Calu3 (cell line): ENCODE measurements at regions not wholly inside any gene's neighbourhood (a gene's known extent, or its start where the extent isn't known, plus 50 kb on each side); places are given as distances from the start of the nearest gene placed in this dataset.
"Not testable (repeated sequence)": the region's sequence is repeated elsewhere in the genome, so short reads cannot be mapped to it uniquely, and the experiment has no call there.

Source experiments
- BruUV-seq: library from RNA; stranded (reverse); fragments of 400-500 nt; replicated peaks from 2 replicates; lab custom pipeline; 2021; lab: Mats Ljungman, UMichigan
- CTCF ChIA-PET: fragments of 300-600 bp; sonication (Branson Sonifier 250); formaldehyde crosslinking; loops from one replicate; lab custom pipeline; 2022; ENCODE audit warnings: antibody characterized with exemption; lab: Charles Lee
- DNase-seq: peaks from one replicate; pipeline ENCODE4 v3.0.0; 2022
- H3K27ac Mint-ChIP-seq: one replicate; pipeline ENCODE4 v1.8.0; 2022; ENCODE audit warnings: mixed read lengths; ENCODE audit not compliant: unreplicated experiment
- H3K27me3 Mint-ChIP-seq: one replicate; pipeline ENCODE4 v1.8.0; 2022; ENCODE audit warnings: mixed read lengths; ENCODE audit not compliant: unreplicated experiment
- H3K36me3 Mint-ChIP-seq: one replicate; pipeline ENCODE4 v1.8.0; 2022; ENCODE audit warnings: mild to moderate bottlenecking, moderate library complexity, mixed read lengths; ENCODE audit not compliant: insufficient read depth, unreplicated experiment
- H3K4me1 Mint-ChIP-seq: one replicate; pipeline ENCODE4 v1.8.0; 2022; ENCODE audit warnings: mild to moderate bottlenecking, low read depth, mixed read lengths; ENCODE audit not compliant: unreplicated experiment
- H3K4me3 Mint-ChIP-seq: one replicate; pipeline ENCODE4 v1.8.0; 2022; ENCODE audit warnings: mild to moderate bottlenecking, low read depth, moderate library complexity, mixed read lengths; ENCODE audit not compliant: unreplicated experiment
- H3K9me3 Mint-ChIP-seq: one replicate; pipeline ENCODE4 v1.8.0; 2022; ENCODE audit warnings: low read depth, mixed read lengths; ENCODE audit not compliant: unreplicated experiment
- intact Hi-C: fragments of 100-400 bp; cut with micrococcal nuclease; formaldehyde crosslinking; loops from one replicate; pipeline ENCODE4 v1.10.0; 2022; ENCODE audit not compliant: unreplicated experiment
- TF ChIP-seq, protein P1 (sequence below): fragments of 200-600 bp; IDR thresholded peaks from one replicate; pipeline ENCODE4 v1.8.0; 2022; ENCODE audit warnings: antibody characterized with exemption; ENCODE audit not compliant: unreplicated experiment

- no peak overlapping the region for H3K27ac Mint-ChIP-seq
- H3K36me3 Mint-ChIP-seq = no peaks in the 10 kb centered on the region
- CTCF ChIA-PET = no interaction called here
- no TSS peak for BruUV-seq
- TF ChIP-seq, protein P1, sequence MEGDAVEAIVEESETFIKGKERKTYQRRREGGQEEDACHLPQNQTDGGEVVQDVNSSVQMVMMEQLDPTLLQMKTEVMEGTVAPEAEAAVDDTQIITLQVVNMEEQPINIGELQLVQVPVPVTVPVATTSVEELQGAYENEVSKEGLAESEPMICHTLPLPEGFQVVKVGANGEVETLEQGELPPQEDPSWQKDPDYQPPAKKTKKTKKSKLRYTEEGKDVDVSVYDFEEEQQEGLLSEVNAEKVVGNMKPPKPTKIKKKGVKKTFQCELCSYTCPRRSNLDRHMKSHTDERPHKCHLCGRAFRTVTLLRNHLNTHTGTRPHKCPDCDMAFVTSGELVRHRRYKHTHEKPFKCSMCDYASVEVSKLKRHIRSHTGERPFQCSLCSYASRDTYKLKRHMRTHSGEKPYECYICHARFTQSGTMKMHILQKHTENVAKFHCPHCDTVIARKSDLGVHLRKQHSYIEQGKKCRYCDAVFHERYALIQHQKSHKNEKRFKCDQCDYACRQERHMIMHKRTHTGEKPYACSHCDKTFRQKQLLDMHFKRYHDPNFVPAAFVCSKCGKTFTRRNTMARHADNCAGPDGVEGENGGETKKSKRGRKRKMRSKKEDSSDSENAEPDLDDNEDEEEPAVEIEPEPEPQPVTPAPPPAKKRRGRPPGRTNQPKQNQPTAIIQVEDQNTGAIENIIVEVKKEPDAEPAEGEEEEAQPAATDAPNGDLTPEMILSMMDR = no peak
- H3K4me1 Mint-ChIP-seq = no peaks in the 10 kb centered on the region
- no peaks in the 10 kb centered on the region for H3K9me3 Mint-ChIP-seq
- no peak for DNase-seq
- no peak overlapping the region for H3K4me3 Mint-ChIP-seq
- no peaks in the 10 kb centered on the region for H3K27me3 Mint-ChIP-seq
- intact Hi-C loops = no loop called here
These were observed 137.0 kb upstream of the ELOVL6 start for GRCh38 chr4:110335399-110335798.

GRCh38 chr4:110332483-110332882 is 134.1 kb upstream of the ELOVL6 start:
- no peak overlapping the region for H3K27ac Mint-ChIP-seq

DNA sequence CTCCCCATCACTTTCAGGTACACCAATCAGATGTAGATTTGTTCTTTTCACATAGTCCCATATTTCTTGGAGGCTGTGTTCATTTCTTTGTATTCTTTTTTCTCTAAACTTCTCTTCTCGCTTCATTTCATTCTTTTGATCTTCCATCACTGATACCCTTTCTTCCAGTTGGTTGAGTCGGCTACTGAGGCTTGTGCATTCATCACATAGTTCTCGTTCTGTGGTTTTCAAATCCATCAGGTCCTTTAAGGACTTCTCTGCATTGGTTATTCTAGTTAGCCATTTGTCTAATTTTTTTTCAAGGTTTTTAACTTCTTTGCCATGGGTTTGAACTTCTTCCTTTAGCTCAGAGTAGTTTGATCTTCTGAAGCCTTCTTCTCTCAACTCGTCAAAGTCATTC is 128.0 kb upstream of the ELOVL6 start:
- BruUV-seq, H3K4me1 Mint-ChIP-seq, H3K27ac Mint-ChIP-seq, H3K4me3 Mint-ChIP-seq, intact Hi-C loops, H3K36me3 Mint-ChIP-seq, CTCF ChIA-PET, H3K9me3 Mint-ChIP-seq, DNase-seq: not testable (repeated sequence)
- H3K27me3 Mint-ChIP-seq = peaks cover 14% of the 10 kb centered on the region

More at GRCh38 chr4:110332483-110332882, 134.1 kb upstream of the ELOVL6 start:
- no peak overlapping the region for H3K4me3 Mint-ChIP-seq
- no peaks in the 10 kb centered on the region for H3K36me3 Mint-ChIP-seq
- no peaks in the 10 kb centered on the region for H3K9me3 Mint-ChIP-seq
- TF ChIP-seq, protein P1 = no peak
- intact Hi-C loops = no loop called here
- H3K27me3 Mint-ChIP-seq = peaks cover 14% of the 10 kb centered on the region
- no TSS peak for BruUV-seq
- no peak for DNase-seq
- H3K4me1 Mint-ChIP-seq = no peaks in the 10 kb centered on the region
- CTCF ChIA-PET = no interaction called here

- Mint-ChIP-seq H3K27ac (no peak overlapping the region), H3K9me3 (no peaks in the 10 kb centered on the region), H3K36me3 (no peaks in the 10 kb centered on the region), H3K4me1 (no peaks in the 10 kb centered on the region), H3K4me3 (no peak overlapping the region), H3K27me3 (no peaks in the 10 kb centered on the region)
- DNase-seq = no peak
- intact Hi-C loops = loop anchor here (10.0 kb wide), 1 partner anchor 204 kb away; no protein-coding TSS in a partner anchor
- CTCF ChIA-PET = interaction anchor here (0.6 kb wide), 1 partner anchor 164 kb away, joined by 5 read pairs; no protein-coding TSS in a partner anchor
- TF ChIP-seq, protein P1 = no peak
- no TSS peak for BruUV-seq
These were observed 112.4 kb upstream of the ELOVL6 start for GRCh38 chr4:110310795-110311194.

GRCh38 chr4:110309675-110310074 is 111.3 kb upstream of the ELOVL6 start:
- H3K4me3 Mint-ChIP-seq = no peak overlapping the region
- CTCF ChIA-PET = no interaction called here
- no peaks in the 10 kb centered on the region for H3K36me3 Mint-ChIP-seq
- intact Hi-C loops = loop anchor here (10.0 kb wide), 1 partner anchor 205 kb away; no protein-coding TSS in a partner anchor
- no TSS peak for BruUV-seq
- H3K27me3 Mint-ChIP-seq = no peaks in the 10 kb centered on the region
- no peak overlapping the region for H3K27ac Mint-ChIP-seq
- H3K9me3 Mint-ChIP-seq = no peaks in the 10 kb centered on the region
- DNase-seq = no peak
- no peaks in the 10 kb centered on the region for H3K4me1 Mint-ChIP-seq
- TF ChIP-seq, protein P1 = no peak
